ENCODE measurements at regions not wholly inside any gene's neighbourhood (a gene's known extent, or its start where the extent isn't known, plus 50 kb on each side); places are given as distances from the start of the nearest gene placed in this dataset.

- no TSS peak for BruUV-seq (replicated peaks)
- H3K27ac Mint-ChIP-seq (ENCODE audit: low read depth, unreplicated experiment) = no peak overlapping the region
- no peak for DNase-seq (ENCODE audit: unreplicated experiment)
- H3K36me3 Mint-ChIP-seq (ENCODE audit: insufficient read depth, unreplicated experiment) = no peaks in the 10 kb centered on the region
- H3K27me3 Mint-ChIP-seq (ENCODE audit: insufficient read depth, unreplicated experiment) = no peaks in the 10 kb centered on the region
- CTCF ChIA-PET = no interaction called here
- no peak overlapping the region for H3K4me3 Mint-ChIP-seq (ENCODE audit: unreplicated experiment)
- POLR2A ChIA-PET = no interaction called here
- TF ChIP-seq CTCF (IDR thresholded peaks at IDR 0.05; ENCODE audit: unreplicated experiment) = no peak
- H3K9me3 Mint-ChIP-seq (ENCODE audit: unreplicated experiment) = peaks cover 84% of the 10 kb centered on the region
- intact Hi-C loops (cut with micrococcal nuclease) = no loop called here
- H3K4me1 Mint-ChIP-seq (ENCODE audit: insufficient read depth, unreplicated experiment) = no peaks in the 10 kb centered on the region
These were observed 281.0 kb downstream of the ALG10 start for GRCh38 chr12:34303091-34303870.

- no peaks in the 10 kb centered on the region for H3K27me3 Mint-ChIP-seq (ENCODE audit: insufficient read depth, unreplicated experiment)
- no peak for TF ChIP-seq CTCF (IDR thresholded peaks at IDR 0.05; ENCODE audit: unreplicated experiment)
- peaks cover 81% of the 10 kb centered on the region for H3K9me3 Mint-ChIP-seq (ENCODE audit: unreplicated experiment)
- H3K36me3 Mint-ChIP-seq (ENCODE audit: insufficient read depth, unreplicated experiment) = no peaks in the 10 kb centered on the region
- intact Hi-C loops (cut with micrococcal nuclease) = no loop called here
- ChIA-PET POLR2A (no interaction called here), CTCF (no interaction called here)
- no TSS peak for BruUV-seq (replicated peaks)
- no peak overlapping the region for H3K4me3 Mint-ChIP-seq (ENCODE audit: unreplicated experiment)
- H3K27ac Mint-ChIP-seq (ENCODE audit: low read depth, unreplicated experiment) = no peak overlapping the region
- DNase-seq (ENCODE audit: unreplicated experiment) = no peak
- no peaks in the 10 kb centered on the region for H3K4me1 Mint-ChIP-seq (ENCODE audit: insufficient read depth, unreplicated experiment)
These were observed 281.7 kb downstream of the ALG10 start for GRCh38 chr12:34304001-34304400.

GRCh38 chr12:34304546-34304945 is 282.2 kb downstream of the ALG10 start:
- Mint-ChIP-seq H3K9me3 (ENCODE audit: unreplicated experiment) (peaks cover 82% of the 10 kb centered on the region), H3K27me3 (ENCODE audit: insufficient read depth, unreplicated experiment) (no peaks in the 10 kb centered on the region)

GRCh38 chr12:34305176-34305575 is 282.9 kb downstream of the ALG10 start:
- intact Hi-C loops (cut with micrococcal nuclease) = no loop called here
- no TSS peak for BruUV-seq (replicated peaks)
- CTCF ChIA-PET = no interaction called here
- POLR2A ChIA-PET = no interaction called here
- H3K4me1 Mint-ChIP-seq (ENCODE audit: insufficient read depth, unreplicated experiment) = no peaks in the 10 kb centered on the region
- peaks cover 83% of the 10 kb centered on the region for H3K9me3 Mint-ChIP-seq (ENCODE audit: unreplicated experiment)
- no peak overlapping the region for H3K27ac Mint-ChIP-seq (ENCODE audit: low read depth, unreplicated experiment)
- no peaks in the 10 kb centered on the region for H3K36me3 Mint-ChIP-seq (ENCODE audit: insufficient read depth, unreplicated experiment)
- H3K4me3 Mint-ChIP-seq (ENCODE audit: unreplicated experiment) = no peak overlapping the region
- TF ChIP-seq CTCF (IDR thresholded peaks at IDR 0.05; ENCODE audit: unreplicated experiment) = no peak
- H3K27me3 Mint-ChIP-seq (ENCODE audit: insufficient read depth, unreplicated experiment) = no peaks in the 10 kb centered on the region
- no peak for DNase-seq (ENCODE audit: unreplicated experiment)

More at GRCh38 chr12:34304546-34304945, 282.2 kb downstream of the ALG10 start:
- Mint-ChIP-seq H3K36me3 (ENCODE audit: insufficient read depth, unreplicated experiment) (no peaks in the 10 kb centered on the region), H3K4me3 (ENCODE audit: unreplicated experiment) (no peak overlapping the region), H3K4me1 (ENCODE audit: insufficient read depth, unreplicated experiment) (no peaks in the 10 kb centered on the region), H3K27ac (ENCODE audit: low read depth, unreplicated experiment) (no peak overlapping the region)
- CTCF ChIA-PET = no interaction called here
- no peak for TF ChIP-seq CTCF (IDR thresholded peaks at IDR 0.05; ENCODE audit: unreplicated experiment)
- no TSS peak for BruUV-seq (replicated peaks)
- POLR2A ChIA-PET = no interaction called here
- intact Hi-C loops (cut with micrococcal nuclease) = no loop called here
- DNase-seq (ENCODE audit: unreplicated experiment) = no peak

Measured in MCF 10A (cell line).